Liver (tissue), 3 donors: ENCODE measurements at regions not wholly inside any gene's neighbourhood (a gene's known extent, or its start where the extent isn't known, plus 50 kb on each side); places are given as distances from the start of the nearest gene placed in this dataset.

Experiments used
- ATF3 ChIP-seq: IDR thresholded peaks from 2 replicates; pipeline ENCODE4 v1.6.1; 2016; ENCODE audit warnings: antibody characterized with exemption
- CTCF ChIP-seq: fragments of 150-350 bp; IDR thresholded peaks from 2 replicates; pipeline ENCODE4 v1.5.1; 2017; ENCODE audit warnings: improper control_type of control experiment, low read depth, low read length; ENCODE audit not compliant: missing input control
- EGR1 ChIP-seq, 2 donors: IDR thresholded peaks; 2 replicates each; pipeline ENCODE4 v1.6.1; 2016 to 2018; ENCODE audit warnings: antibody characterized with exemption in 2 of 2, low read depth in 2 of 2
- GABPA ChIP-seq, 2 donors: IDR thresholded peaks in 1 of 2; conservative IDR thresholded peaks in 1 of 2; 2 replicates each; pipeline ENCODE4 v1.6.1; 2016; ENCODE audit warnings: antibody characterized with exemption in 2 of 2, mild to moderate bottlenecking in 1 of 2, moderate library complexity in 1 of 2
- HNF4G ChIP-seq: IDR thresholded peaks from 2 replicates; pipeline ENCODE4 v1.6.1; 2016; ENCODE audit warnings: antibody characterized with exemption
- JUND ChIP-seq, 2 donors: IDR thresholded peaks; 2 replicates each; pipeline ENCODE4 v1.6.1; 2016; ENCODE audit warnings: antibody characterized with exemption in 2 of 2
- RAD21 ChIP-seq, 2 donors: IDR thresholded peaks; 2 replicates each; pipeline ENCODE4 v1.6.1; 2016; ENCODE audit warnings: antibody characterized with exemption in 2 of 2, mild to moderate bottlenecking in 2 of 2
- REST ChIP-seq: IDR thresholded peaks from 2 replicates; pipeline ENCODE4 v1.6.1; 2016; ENCODE audit warnings: antibody characterized with exemption, mild to moderate bottlenecking
- RXRA ChIP-seq, 2 donors: IDR thresholded peaks; 2 replicates each; pipeline ENCODE4 v1.6.1; 2017 to 2018; ENCODE audit warnings: antibody characterized with exemption in 2 of 2, mild to moderate bottlenecking in 1 of 2
- SP1 ChIP-seq: IDR thresholded peaks from 2 replicates; pipeline ENCODE4 v1.6.1; 2018; ENCODE audit warnings: antibody characterized with exemption, mild to moderate bottlenecking
- TAF1 ChIP-seq: conservative IDR thresholded peaks from 2 replicates; pipeline ENCODE4 v1.6.1; 2016; ENCODE audit warnings: antibody characterized with exemption, mild to moderate bottlenecking
- YY1 ChIP-seq: IDR thresholded peaks from 2 replicates; pipeline ENCODE4 v1.6.1; 2016; ENCODE audit warnings: antibody characterized with exemption, mild to moderate bottlenecking
- ZBTB33 ChIP-seq: IDR thresholded peaks from 2 replicates; pipeline ENCODE4 v1.6.1; 2016; ENCODE audit warnings: antibody characterized with exemption
- donor health status: healthy.
- donor health status: healthy.

- TF ChIP-seq RAD21 (IDR thresholded peaks at IDR 0.05) (no peak), CTCF (no peak), EGR1 (IDR thresholded peaks at IDR 0.05; ENCODE audit: low read depth in 2 of 2) (no peak), ATF3 (no peak), TAF1 (no peak), REST (no peak), GABPA (IDR thresholded peaks at IDR 0.05 in 1 of 2, conservative IDR thresholded peaks at IDR 0.05 in 1 of 2) (no peak), SP1 (no peak), HNF4G (no peak), YY1 (no peak), JUND (IDR thresholded peaks at IDR 0.05) (no peak), ZBTB33 (no peak), RXRA (IDR thresholded peaks at IDR 0.05) (no peak)
Observed at GRCh38 chr11:11769362-11769761, 72.4 kb upstream of the USP47 start.
